ENCODE measurements at regions not wholly inside any gene's neighbourhood (a gene's known extent, or its start where the extent isn't known, plus 50 kb on each side); places are given as distances from the start of the nearest gene placed in this dataset.

- H3K4me3 Mint-ChIP-seq = no peak overlapping the region
- no peaks in the 10 kb centered on the region for H3K4me1 Mint-ChIP-seq
- H3K36me3 Mint-ChIP-seq (ENCODE audit: low read depth) = no peaks in the 10 kb centered on the region
- CTCF ChIA-PET = no interaction called here
- H3K27me3 Mint-ChIP-seq = no peaks in the 10 kb centered on the region
- ATAC-seq (ENCODE audit: low read depth) (peak; percentile 71), DNase-seq (no peak)
- no peaks in the 10 kb centered on the region for H3K9me3 Mint-ChIP-seq
- H3K27ac Mint-ChIP-seq = no peak overlapping the region
- intact Hi-C loops (cut with micrococcal nuclease) = loop anchor here (5.0 kb wide), 1 partner anchor 1002 kb away; the partner anchor contains the start of gene KCND2
- POLR2A ChIA-PET = no interaction called here
- peak; percentile 68 for TF ChIP-seq CTCF (IDR thresholded peaks at IDR 0.05)
These were observed 1002.9 kb upstream of the KCND2 start for GRCh38 chr7:119270045-119270464.

- POLR2A ChIA-PET = no interaction called here
- H3K4me3 Mint-ChIP-seq = no peak overlapping the region
These were observed 1002.3 kb upstream of the KCND2 start for GRCh38 chr7:119270644-119271043.

GRCh38 chr7:119271147-119271779 lies 1001.7 kb upstream of the KCND2 start:
- intact Hi-C loops (cut with micrococcal nuclease) = loop anchor here (5.0 kb wide), 1 partner anchor 1001 kb away; the partner anchor contains the start of gene KCND2
- ChIA-PET CTCF (no interaction called here), POLR2A (no interaction called here)
- Mint-ChIP-seq H3K4me1 (no peaks in the 10 kb centered on the region), H3K9me3 (no peaks in the 10 kb centered on the region), H3K4me3 (no peak overlapping the region), H3K27ac (no peak overlapping the region), H3K36me3 (ENCODE audit: low read depth) (no peaks in the 10 kb centered on the region), H3K27me3 (no peaks in the 10 kb centered on the region)
- no peak for DNase-seq
- no peak for ATAC-seq (ENCODE audit: low read depth)
- no peak for TF ChIP-seq CTCF (IDR thresholded peaks at IDR 0.05)

More at GRCh38 chr7:119270644-119271043, 1002.3 kb upstream of the KCND2 start:
- no peaks in the 10 kb centered on the region for H3K27me3 Mint-ChIP-seq
- CTCF ChIA-PET = no interaction called here
- H3K9me3 Mint-ChIP-seq = no peaks in the 10 kb centered on the region
- no peak overlapping the region for H3K27ac Mint-ChIP-seq
- H3K36me3 Mint-ChIP-seq (ENCODE audit: low read depth) = no peaks in the 10 kb centered on the region
- DNase-seq (no peak), ATAC-seq (ENCODE audit: low read depth) (no peak)
- intact Hi-C loops (cut with micrococcal nuclease) = loop anchor here (5.0 kb wide), 1 partner anchor 1002 kb away; the partner anchor contains the start of gene KCND2
- no peak for TF ChIP-seq CTCF (IDR thresholded peaks at IDR 0.05)
- H3K4me1 Mint-ChIP-seq = no peaks in the 10 kb centered on the region

- no peak for TF ChIP-seq CTCF (IDR thresholded peaks at IDR 0.05)
- intact Hi-C loops (cut with micrococcal nuclease) = no loop called here
- H3K4me3 Mint-ChIP-seq = no peak overlapping the region
- POLR2A ChIA-PET = no interaction called here
- H3K27me3 Mint-ChIP-seq = no peaks in the 10 kb centered on the region
- no peak overlapping the region for H3K27ac Mint-ChIP-seq
- H3K36me3 Mint-ChIP-seq (ENCODE audit: low read depth) = no peaks in the 10 kb centered on the region
- DNase-seq (no peak), ATAC-seq (ENCODE audit: low read depth) (no peak)
- no peaks in the 10 kb centered on the region for H3K9me3 Mint-ChIP-seq
- CTCF ChIA-PET = no interaction called here
- H3K4me1 Mint-ChIP-seq = no peaks in the 10 kb centered on the region
These were observed 991.7 kb upstream of the KCND2 start for GRCh38 chr7:119281181-119281846.

GRCh38 chr7:119283353-119283752 lies 989.6 kb upstream of the KCND2 start:
- intact Hi-C loops (cut with micrococcal nuclease) = no loop called here
- no peaks in the 10 kb centered on the region for H3K36me3 Mint-ChIP-seq (ENCODE audit: low read depth)
- H3K4me3 Mint-ChIP-seq = no peak overlapping the region
- no peak for ATAC-seq (ENCODE audit: low read depth)
- no peak for DNase-seq
- POLR2A ChIA-PET = no interaction called here
- H3K27ac Mint-ChIP-seq = no peak overlapping the region
- H3K4me1 Mint-ChIP-seq = no peaks in the 10 kb centered on the region
- TF ChIP-seq CTCF (IDR thresholded peaks at IDR 0.05) = no peak
- CTCF ChIA-PET = interaction anchor here (0.6 kb wide), 1 partner anchor 13 kb away, joined by 3 read pairs; no protein-coding TSS in a partner anchor
- no peaks in the 10 kb centered on the region for H3K9me3 Mint-ChIP-seq
- no peaks in the 10 kb centered on the region for H3K27me3 Mint-ChIP-seq
